Neuronal stem cell (in vitro differentiated cells): ENCODE measurements at regions not wholly inside any gene's neighbourhood (a gene's known extent, or its start where the extent isn't known, plus 50 kb on each side); places are given as distances from the start of the nearest gene placed in this dataset. TPM values are rescaled to one million over a fixed set of nuclear protein-coding genes. Genes with fewer than 3 reads are reported as not detected.

Experiments used
- DNase-seq: peaks from one replicate; pipeline ENCODE4 v3.0.0-alpha.2; 2013; ENCODE audit warnings: low spot score
- H2AFZ ChIP-seq: one replicate; pipeline ENCODE4 v1.6.1; 2013; ENCODE audit warnings: mild to moderate bottlenecking, low read length, inconsistent platforms
- H2AK5ac ChIP-seq: 2 replicates; pipeline ENCODE4 v1.6.1; 2013; ENCODE audit warnings: low read depth, mild to moderate bottlenecking, inconsistent platforms, low read length, moderate library complexity, mixed read lengths
- H2BK120ac ChIP-seq: 2 replicates; pipeline ENCODE4 v1.6.1; 2013; ENCODE audit warnings: low read depth, mild to moderate bottlenecking, inconsistent platforms, low read length, moderate library complexity, mixed read lengths
- H2BK12ac ChIP-seq: one replicate; pipeline ENCODE4 v1.6.1; 2013; ENCODE audit warnings: low read length, inconsistent platforms
- H2BK15ac ChIP-seq: 2 replicates; pipeline ENCODE4 v1.6.1; 2013; ENCODE audit warnings: mild to moderate bottlenecking, low read length, inconsistent platforms, mixed read lengths
- H2BK5ac ChIP-seq: one replicate; pipeline ENCODE4 v1.6.1; 2013; ENCODE audit warnings: inconsistent platforms, mild to moderate bottlenecking, low read length, moderate library complexity
- H3K14ac ChIP-seq: one replicate; pipeline ENCODE4 v1.6.1; 2013; ENCODE audit warnings: low read length, inconsistent platforms
- H3K18ac ChIP-seq: 2 replicates; pipeline ENCODE4 v1.6.1; 2013; ENCODE audit warnings: low read length, inconsistent platforms
- H3K23ac ChIP-seq: 2 replicates; pipeline ENCODE4 v1.6.1; 2013; ENCODE audit warnings: low read depth, mild to moderate bottlenecking, mixed read lengths, low read length, inconsistent platforms; ENCODE audit not compliant: poor library complexity
- H3K27ac ChIP-seq: replicated peaks from 3 replicates; pipeline ENCODE4 v1.5.1; 2013; ENCODE audit warnings: low read length, inconsistent platforms
- H3K27me3 ChIP-seq, 3 experiments: 2 replicates each; pipeline ENCODE4 v1.6.1; 2013; ENCODE audit warnings: low read length in 3 of 3, mild to moderate bottlenecking in 2 of 3, inconsistent platforms in 1 of 3, low read depth in 1 of 3, mixed read lengths in 1 of 3, moderate library complexity in 1 of 3; ENCODE audit not compliant: control insufficient read depth in 3 of 3, insufficient read depth in 3 of 3
- H3K36me3 ChIP-seq, 2 donors: replicated peaks in 1 of 2; 2 replicates each; pipeline ENCODE4 v1.6.1; 2013; ENCODE audit warnings: low read length in 2 of 2; ENCODE audit not compliant: control insufficient read depth in 2 of 2, insufficient read depth in 2 of 2
- H3K4ac ChIP-seq: 2 replicates; pipeline ENCODE4 v1.6.1; 2013; ENCODE audit warnings: inconsistent platforms, mild to moderate bottlenecking, low read length, moderate library complexity
- H3K4me1 ChIP-seq, 2 donors: 1 replicate in 1 of 2; 2 replicates in 1 of 2; pipeline ENCODE4 v1.6.1; 2013; ENCODE audit warnings: low read length in 2 of 2, low read depth in 1 of 2; ENCODE audit not compliant: control insufficient read depth in 2 of 2, insufficient read depth in 1 of 2
- H3K4me2 ChIP-seq: one replicate; pipeline ENCODE4 v1.6.1; 2013; ENCODE audit warnings: mild to moderate bottlenecking, low read length, inconsistent platforms; ENCODE audit not compliant: insufficient read depth, poor library complexity, severe bottlenecking
- H3K4me3 ChIP-seq, 2 donors: 2 replicates each; pipeline ENCODE4 v1.5.1; 2013; ENCODE audit warnings: low read length in 2 of 2, mild to moderate bottlenecking in 2 of 2, inconsistent platforms in 1 of 2, moderate library complexity in 1 of 2
- H3K79me1 ChIP-seq: one replicate; pipeline ENCODE4 v1.6.1; 2013; ENCODE audit warnings: low read depth, mild to moderate bottlenecking, inconsistent platforms, low read length, moderate library complexity
- H3K9ac ChIP-seq: one replicate; pipeline ENCODE4 v1.6.1; 2013; ENCODE audit warnings: mild to moderate bottlenecking, low read depth, low read length, inconsistent platforms; ENCODE audit not compliant: poor library complexity
- H3K9me3 ChIP-seq, 2 donors: replicated peaks in 1 of 2; 2 replicates each; pipeline versions ENCODE3 to v1.6.1; 2013; ENCODE audit warnings: low read length in 2 of 2, mild to moderate bottlenecking in 2 of 2, inconsistent platforms in 1 of 2, low read depth in 1 of 2, mixed read lengths in 1 of 2, moderate library complexity in 1 of 2; ENCODE audit not compliant: control insufficient read depth in 2 of 2, insufficient read depth in 1 of 2
- H4K8ac ChIP-seq: one replicate; pipeline ENCODE4 v1.6.1; 2013; ENCODE audit warnings: low read depth, mild to moderate bottlenecking, inconsistent platforms, low read length, moderate library complexity
- H4K91ac ChIP-seq: one replicate; pipeline ENCODE4 v1.6.1; 2013; ENCODE audit warnings: low read length, low read depth, mild to moderate bottlenecking, inconsistent platforms; ENCODE audit not compliant: poor library complexity
- WGBS, 2 donors: extraction: QIAGEN DNeasy Blood & Tissue Kit; methylation state at CpG; one replicate each; pipeline ENCODE4 v1.1.7; 2013; ENCODE audit warnings: missing lambda C conversion rate in 2 of 2, mixed read lengths in 1 of 2; ENCODE audit not compliant: insufficient read length in 2 of 2, insufficient replicate concordance in 1 of 2; ENCODE audit errors: extremely low coverage in 2 of 2; 5-methylcytosine and 5-hydroxymethylcytosine counted together
- small RNA-seq: library from polyadenylated mRNA; stranded (forward); fragments of <200 nt; extraction: miRNeasy Mini kit (QIAGEN cat#:217004); gene quantifications from one replicate; pipeline ENCODE3, GENCODE V24; 2013; ENCODE audit not compliant: insufficient read depth

DNA sequence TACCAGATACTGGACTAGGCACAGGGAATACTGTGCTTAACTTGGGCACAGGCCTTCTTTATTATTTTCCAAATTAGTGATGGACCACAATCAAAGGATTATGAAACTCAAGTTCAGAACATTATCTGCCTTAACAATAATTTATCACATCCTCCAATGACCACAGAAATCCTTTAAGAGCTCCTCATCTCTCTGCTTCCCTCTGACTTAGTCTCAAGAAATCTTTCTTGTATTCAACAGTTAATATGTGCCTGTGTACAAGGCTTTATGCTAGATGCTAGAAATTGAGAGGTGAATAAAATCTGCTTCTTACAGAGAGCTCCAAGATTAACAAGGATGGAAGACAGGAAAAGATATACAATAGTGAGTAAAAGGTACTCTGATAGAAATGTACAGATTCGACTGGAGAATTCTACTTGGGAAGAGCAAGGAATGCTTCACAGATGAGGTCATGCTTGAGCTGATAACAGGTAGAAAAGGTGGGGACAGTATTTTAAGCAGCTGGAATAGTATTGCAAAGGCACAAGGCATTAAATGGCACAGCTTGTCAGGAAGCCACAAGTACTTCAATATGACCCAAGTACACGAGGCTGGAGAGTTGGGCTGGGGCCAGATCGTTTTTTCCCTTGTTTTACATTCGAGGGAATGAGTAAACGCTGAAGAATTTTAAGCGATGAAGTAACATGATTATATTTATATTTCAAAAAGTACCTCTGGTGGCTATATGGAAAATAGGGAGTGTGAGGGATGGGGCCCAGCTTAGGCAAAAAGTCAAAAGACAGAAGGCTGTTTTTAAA lies 55.1 kb upstream of the ARID2 start:
- Histone ChIP-seq H3K27ac (no peak overlapping the region), H3K23ac (no peak overlapping the region), H3K36me3 (no peaks in the 10 kb centered on the region), H3K4me3 (no peak overlapping the region), H2BK5ac (no peak overlapping the region), H3K14ac (no peak overlapping the region), H2AK5ac (no peak overlapping the region), H2AFZ (no peak overlapping the region), H3K4me1 (no peaks in the 10 kb centered on the region), H3K4ac (no peak overlapping the region), H4K8ac (no peak overlapping the region), H3K79me1 (no peaks in the 10 kb centered on the region), H3K9me3 (no peaks in the 10 kb centered on the region), H3K18ac (no peak overlapping the region), H3K27me3 (no peaks in the 10 kb centered on the region), H2BK120ac (no peak overlapping the region), H2BK12ac (no peak overlapping the region), H4K91ac (no peak overlapping the region), H3K4me2 (no peak overlapping the region), H2BK15ac (no peak overlapping the region), H3K9ac (no peak overlapping the region)
- no peak for DNase-seq
- WGBS, 2 donors: no CpG with 5 or more reads among the region's 6 CpGs

DNA sequence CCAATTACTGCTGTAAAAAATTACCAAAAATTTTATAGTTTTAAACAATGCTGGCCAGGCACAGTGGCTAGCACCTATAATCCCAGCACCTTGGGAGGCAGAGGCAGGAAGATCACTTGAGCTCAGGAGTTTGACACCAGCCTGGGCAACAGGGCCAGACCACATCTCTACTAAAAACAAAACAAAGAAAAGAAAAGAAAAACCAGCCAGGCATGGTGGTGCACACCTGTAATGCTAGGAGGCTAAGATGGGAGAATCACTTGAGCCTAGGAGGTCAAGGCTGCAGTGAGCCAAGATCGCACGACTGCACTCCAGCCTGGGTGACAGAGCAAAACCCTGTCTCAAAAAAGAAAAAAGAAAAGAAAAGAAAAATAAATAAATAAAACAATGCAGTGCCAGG lies 54.0 kb upstream of the ARID2 start:
- H3K14ac ChIP-seq: no peak overlapping the region
- no peak overlapping the region for H2BK15ac ChIP-seq
- no peaks in the 10 kb centered on the region for H3K36me3 ChIP-seq
- no peaks in the 10 kb centered on the region for H3K27me3 ChIP-seq
- no CpG with 5 or more reads among the region's 2 CpGs for WGBS, 2 donors
- H3K4me2 ChIP-seq: no peak overlapping the region
- H3K18ac ChIP-seq: no peak overlapping the region
- H2AFZ ChIP-seq: no peak overlapping the region
- no peak overlapping the region for H4K8ac ChIP-seq
- no peak overlapping the region for H4K91ac ChIP-seq
- no peaks in the 10 kb centered on the region for H3K4me1 ChIP-seq
- H3K9ac ChIP-seq: no peak overlapping the region
- DNase-seq: no peak
- no peaks in the 10 kb centered on the region for H3K79me1 ChIP-seq
- H3K4me3 ChIP-seq: no peak overlapping the region
- no peak overlapping the region for H2AK5ac ChIP-seq
- no peak overlapping the region for H2BK12ac ChIP-seq
- H2BK5ac ChIP-seq: no peak overlapping the region
- H2BK120ac ChIP-seq: no peak overlapping the region
- no peaks in the 10 kb centered on the region for H3K9me3 ChIP-seq
- no peak overlapping the region for H3K23ac ChIP-seq
- H3K27ac ChIP-seq: no peak overlapping the region
- H3K4ac ChIP-seq: no peak overlapping the region

Small RNA genes lying in the stretch of these regions (small RNA-seq; reads per million reads assigned to genes)
- not detected for gene RF00026
